ENCODE measurements at regions not wholly inside any gene's neighbourhood (a gene's known extent, or its start where the extent isn't known, plus 50 kb on each side); places are given as distances from the start of the nearest gene placed in this dataset.

GRCh38 chr14:71734885-71735284 is 197.3 kb upstream of the RGS6 start:
- no peak for TF ChIP-seq CTCF (IDR thresholded peaks at IDR 0.05; ENCODE audit: low read depth, low read length, missing input control)
- no peak for TF ChIP-seq YY1 (IDR thresholded peaks at IDR 0.05)
- TF ChIP-seq GABPA (IDR thresholded peaks at IDR 0.05 in 1 of 2, conservative IDR thresholded peaks at IDR 0.05 in 1 of 2) = no peak
- TF ChIP-seq, protein P1, sequence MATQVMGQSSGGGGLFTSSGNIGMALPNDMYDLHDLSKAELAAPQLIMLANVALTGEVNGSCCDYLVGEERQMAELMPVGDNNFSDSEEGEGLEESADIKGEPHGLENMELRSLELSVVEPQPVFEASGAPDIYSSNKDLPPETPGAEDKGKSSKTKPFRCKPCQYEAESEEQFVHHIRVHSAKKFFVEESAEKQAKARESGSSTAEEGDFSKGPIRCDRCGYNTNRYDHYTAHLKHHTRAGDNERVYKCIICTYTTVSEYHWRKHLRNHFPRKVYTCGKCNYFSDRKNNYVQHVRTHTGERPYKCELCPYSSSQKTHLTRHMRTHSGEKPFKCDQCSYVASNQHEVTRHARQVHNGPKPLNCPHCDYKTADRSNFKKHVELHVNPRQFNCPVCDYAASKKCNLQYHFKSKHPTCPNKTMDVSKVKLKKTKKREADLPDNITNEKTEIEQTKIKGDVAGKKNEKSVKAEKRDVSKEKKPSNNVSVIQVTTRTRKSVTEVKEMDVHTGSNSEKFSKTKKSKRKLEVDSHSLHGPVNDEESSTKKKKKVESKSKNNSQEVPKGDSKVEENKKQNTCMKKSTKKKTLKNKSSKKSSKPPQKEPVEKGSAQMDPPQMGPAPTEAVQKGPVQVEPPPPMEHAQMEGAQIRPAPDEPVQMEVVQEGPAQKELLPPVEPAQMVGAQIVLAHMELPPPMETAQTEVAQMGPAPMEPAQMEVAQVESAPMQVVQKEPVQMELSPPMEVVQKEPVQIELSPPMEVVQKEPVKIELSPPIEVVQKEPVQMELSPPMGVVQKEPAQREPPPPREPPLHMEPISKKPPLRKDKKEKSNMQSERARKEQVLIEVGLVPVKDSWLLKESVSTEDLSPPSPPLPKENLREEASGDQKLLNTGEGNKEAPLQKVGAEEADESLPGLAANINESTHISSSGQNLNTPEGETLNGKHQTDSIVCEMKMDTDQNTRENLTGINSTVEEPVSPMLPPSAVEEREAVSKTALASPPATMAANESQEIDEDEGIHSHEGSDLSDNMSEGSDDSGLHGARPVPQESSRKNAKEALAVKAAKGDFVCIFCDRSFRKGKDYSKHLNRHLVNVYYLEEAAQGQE (IDR thresholded peaks at IDR 0.05) = no peak
- no peak for TF ChIP-seq TAF1 (conservative IDR thresholded peaks at IDR 0.05)
- no peak for TF ChIP-seq EGR1 (IDR thresholded peaks at IDR 0.05; ENCODE audit: low read depth in 2 of 2)
- TF ChIP-seq MAX (IDR thresholded peaks at IDR 0.05) = no peak
- TF ChIP-seq SP1 (IDR thresholded peaks at IDR 0.05) = no peak
- TF ChIP-seq RXRA (IDR thresholded peaks at IDR 0.05) = no peak
